Common myeloid progenitor, CD34-positive (primary cell): ENCODE measurements at regions not wholly inside any gene's neighbourhood (a gene's known extent, or its start where the extent isn't known, plus 50 kb on each side); places are given as distances from the start of the nearest gene placed in this dataset.
"Not testable (repeated sequence)": the region's sequence is repeated elsewhere in the genome, so short reads cannot be mapped to it uniquely, and the experiment has no call there.

Experiments used
- CTCF ChIA-PET: fragments of 350-600 bp; sonication (Branson Sonifier 250); formaldehyde crosslinking; loops from one replicate; lab custom pipeline; 2021; ENCODE audit warnings: antibody characterized with exemption; lab: Charles Lee
- POLR2A ChIA-PET: fragments of 350-600 bp; sonication (Branson Sonifier 250); formaldehyde crosslinking; loops from one replicate; lab custom pipeline; 2021; ENCODE audit warnings: antibody characterized with exemption; lab: Charles Lee
- DNase-seq, 3 donors: peaks; one replicate each; pipeline versions ENCODE4 v3.0.0 to v3.0.0-alpha.2; 2013
- H3K27ac ChIP-seq, 2 experiments: 1 replicate in 1 of 2; 2 replicates in 1 of 2; pipeline ENCODE4 v1.7.0; 2013; ENCODE audit warnings: inconsistent platforms in 2 of 2, low read length in 2 of 2, mild to moderate bottlenecking in 2 of 2, low read depth in 1 of 2, moderate library complexity in 1 of 2; ENCODE audit not compliant: severe bottlenecking in 2 of 2, insufficient read depth in 1 of 2, poor library complexity in 1 of 2
- H3K27me3 ChIP-seq, 5 experiments: replicated peaks in 2 of 5; 1 replicate in 3 of 5; 2 replicates in 2 of 5; pipeline versions ENCODE4 v1.6.1 to v1.7.0; 2013; ENCODE audit warnings: low read length in 4 of 5, mild to moderate bottlenecking in 2 of 5, moderate library complexity in 2 of 5, inconsistent platforms in 1 of 5; ENCODE audit not compliant: insufficient read depth in 5 of 5, control insufficient read depth in 4 of 5
- H3K36me3 ChIP-seq, 4 experiments: 1 replicate in 2 of 4; 2 replicates in 2 of 4; pipeline versions ENCODE4 v1.6.1 to v1.7.0; 2013; ENCODE audit warnings: low read length in 3 of 4, control low read depth in 1 of 4, mild to moderate bottlenecking in 1 of 4; ENCODE audit not compliant: control insufficient read depth in 4 of 4, insufficient read depth in 4 of 4
- H3K4me1 ChIP-seq, 4 experiments: 1 replicate in 3 of 4; 2 replicates in 1 of 4; pipeline versions ENCODE4 v1.6.1 to v1.7.1; 2013; ENCODE audit warnings: low read length in 3 of 4, mild to moderate bottlenecking in 3 of 4, control low read depth in 1 of 4, inconsistent platforms in 1 of 4, moderate library complexity in 1 of 4; ENCODE audit not compliant: control insufficient read depth in 4 of 4, insufficient read depth in 4 of 4; ENCODE audit errors: control extremely low read depth in 1 of 4
- H3K4me3 ChIP-seq, 7 experiments: 1 replicate in 4 of 7; 2 replicates in 3 of 7; pipeline versions ENCODE4 v1.5.1 to v1.7.0; 2013; ENCODE audit warnings: mild to moderate bottlenecking in 7 of 7, low read length in 6 of 7, moderate library complexity in 6 of 7, inconsistent platforms in 2 of 7, low read depth in 2 of 7, control low read depth in 1 of 7; ENCODE audit not compliant: insufficient read depth in 4 of 7, control insufficient read depth in 1 of 7; ENCODE audit errors: extremely low read depth in 1 of 7
- H3K9me3 ChIP-seq, 5 experiments: 1 replicate in 4 of 5; 2 replicates in 1 of 5; pipeline versions ENCODE4 v1.6.1 to v1.7.1; 2013; ENCODE audit warnings: low read length in 4 of 5, mild to moderate bottlenecking in 2 of 5, inconsistent platforms in 1 of 5, low read depth in 1 of 5, moderate library complexity in 1 of 5; ENCODE audit not compliant: control insufficient read depth in 4 of 5, insufficient read depth in 2 of 5; ENCODE audit errors: control extremely low read depth in 1 of 5
- WGBS: methylation state at CpG from one replicate; pipeline ENCODE4 v1.1.5; 2013; ENCODE audit not compliant: insufficient coverage; 5-methylcytosine and 5-hydroxymethylcytosine counted together

DNA sequence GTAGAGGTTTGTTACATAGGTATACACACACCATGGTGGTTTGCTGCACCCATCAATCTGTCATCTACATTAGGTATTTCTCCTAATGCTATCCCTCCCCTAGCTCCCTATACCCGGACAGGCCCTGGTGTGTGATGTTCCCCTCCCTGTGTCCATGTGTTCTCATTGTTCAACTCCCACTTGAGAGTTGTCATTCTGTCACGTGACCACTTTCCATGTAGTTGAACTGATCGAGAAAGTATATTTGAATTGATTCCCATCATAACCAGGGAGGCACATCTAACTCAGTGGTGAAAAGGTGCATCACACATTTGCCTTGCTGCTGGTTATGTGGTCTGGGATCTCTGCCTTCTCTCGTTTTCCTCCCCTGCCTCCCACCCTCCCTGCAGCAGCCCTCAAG is 491.4 kb downstream of the NTRK2 start:
- H3K27me3 ChIP-seq, H3K4me1 ChIP-seq, POLR2A ChIA-PET, CTCF ChIA-PET, H3K27ac ChIP-seq, H3K36me3 ChIP-seq, H3K4me3 ChIP-seq, DNase-seq, H3K9me3 ChIP-seq: not testable (repeated sequence)
- no CpG with 5 or more reads among the region's 4 CpGs for WGBS

GRCh38 chr9:85158512-85158911 is 489.0 kb downstream of the NTRK2 start:
- no peak overlapping the region for H3K4me3 ChIP-seq
- peaks cover 0 to 7% (median 3%) of the 10 kb centered on the region in 5 experiments for H3K27me3 ChIP-seq
- DNase-seq = no peak
- ChIA-PET POLR2A (no interaction called here), CTCF (no interaction called here)
- no peaks in the 10 kb centered on the region for H3K36me3 ChIP-seq
- no peaks in the 10 kb centered on the region for H3K4me1 ChIP-seq
- peaks cover 0 to 4% (median 0%) of the 10 kb centered on the region in 5 experiments for H3K9me3 ChIP-seq
- H3K27ac ChIP-seq = no peak overlapping the region

GRCh38 chr9:85157772-85158171 is 488.2 kb downstream of the NTRK2 start:
- no peaks in the 10 kb centered on the region for H3K36me3 ChIP-seq
- DNase-seq = no peak
- 100% methylated on average over 1 of the region's 6 CpGs for WGBS
- H3K4me1 ChIP-seq = no peaks in the 10 kb centered on the region
- peaks cover 0 to 7% (median 3%) of the 10 kb centered on the region in 5 experiments for H3K27me3 ChIP-seq
- H3K4me3 ChIP-seq = no peak overlapping the region
- ChIA-PET POLR2A (no interaction called here), CTCF (interaction anchor here (1.2 kb wide), 1 partner anchor 38 kb away, joined by 3 read pairs; no protein-coding TSS in a partner anchor)
- H3K27ac ChIP-seq = no peak overlapping the region
- peaks cover 0 to 4% (median 0%) of the 10 kb centered on the region in 5 experiments for H3K9me3 ChIP-seq

GRCh38 chr9:85156652-85157051 is 487.1 kb downstream of the NTRK2 start:
- Histone ChIP-seq H3K27me3 (peaks cover 0 to 7% (median 3%) of the 10 kb centered on the region in 5 experiments), H3K4me3 (no peak overlapping the region), H3K27ac (no peak overlapping the region), H3K36me3 (no peaks in the 10 kb centered on the region), H3K4me1 (no peaks in the 10 kb centered on the region), H3K9me3 (no peaks in the 10 kb centered on the region)
- DNase-seq = no peak
- ChIA-PET CTCF (interaction anchor here (1.5 kb wide), 1 partner anchor 12 kb away, joined by 4 read pairs; no protein-coding TSS in a partner anchor), POLR2A (no interaction called here)
- WGBS = 88% methylated on average over 2 of the region's 2 CpGs

DNA sequence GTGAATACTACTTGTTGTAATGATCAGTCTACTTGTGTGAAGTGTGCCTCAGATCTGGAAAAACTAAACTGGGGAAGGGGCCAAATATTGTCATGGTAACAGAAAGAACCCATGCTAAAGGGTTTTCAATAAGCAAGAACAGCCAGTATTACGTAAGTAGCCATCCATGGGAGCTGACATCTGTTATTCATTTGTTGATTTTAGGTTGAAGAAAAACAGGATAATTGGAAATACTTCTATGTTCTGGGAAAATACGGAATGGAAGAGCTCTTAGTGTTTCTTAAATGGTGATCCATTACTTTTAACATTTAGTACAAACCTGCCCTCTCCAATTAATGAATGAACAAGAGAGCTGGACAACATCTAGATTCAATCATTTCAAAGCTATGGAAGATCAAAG is 485.8 kb downstream of the NTRK2 start:
- Histone ChIP-seq H3K36me3 (no peaks in the 10 kb centered on the region), H3K9me3 (no peaks in the 10 kb centered on the region), H3K4me3 (no peak overlapping the region), H3K27ac (no peak overlapping the region), H3K4me1 (no peaks in the 10 kb centered on the region), H3K27me3 (peaks cover 0 to 7% (median 4%) of the 10 kb centered on the region in 5 experiments)
- CTCF ChIA-PET = interaction anchor here (1.5 kb wide), 1 partner anchor 11 kb away, joined by 4 read pairs; no protein-coding TSS in a partner anchor
- DNase-seq = no peak
- POLR2A ChIA-PET = no interaction called here
- 100% methylated on average over 1 of the region's 2 CpGs for WGBS

GRCh38 chr9:85151741-85152140 is 482.2 kb downstream of the NTRK2 start:
- no peaks in the 10 kb centered on the region for H3K4me1 ChIP-seq
- H3K27ac ChIP-seq = no peak overlapping the region
- no peaks in the 10 kb centered on the region for H3K9me3 ChIP-seq
- WGBS = 95% methylated on average over 4 of the region's 5 CpGs
- POLR2A ChIA-PET = no interaction called here
- peaks cover 0 to 9% (median 4%) of the 10 kb centered on the region in 5 experiments for H3K27me3 ChIP-seq
- CTCF ChIA-PET = no interaction called here
- no peak overlapping the region for H3K4me3 ChIP-seq
- H3K36me3 ChIP-seq = no peaks in the 10 kb centered on the region
- no peak for DNase-seq

DNA sequence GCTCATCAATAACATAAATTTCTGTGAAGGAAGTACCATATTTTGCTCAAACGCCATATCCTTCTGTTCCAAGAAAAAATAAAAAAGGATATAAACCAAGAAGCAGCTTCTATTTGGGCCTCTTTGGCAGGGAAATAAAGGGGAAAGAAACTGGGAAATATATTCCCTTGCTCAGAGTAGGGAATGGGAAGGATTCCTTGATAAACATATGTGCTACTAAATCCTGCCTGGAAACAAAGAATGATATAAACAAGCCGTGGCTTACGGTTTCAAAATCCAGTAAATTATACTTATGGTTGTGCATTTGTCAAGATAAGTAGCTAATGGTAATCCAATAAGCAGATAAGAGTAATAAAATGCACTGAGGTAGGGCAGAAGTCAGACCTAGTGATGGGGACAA is 481.6 kb downstream of the NTRK2 start:
- DNase-seq = no peak
- ChIA-PET POLR2A (no interaction called here), CTCF (interaction anchor here (1.4 kb wide), 1 partner anchor 10 kb away, joined by 5 read pairs; no protein-coding TSS in a partner anchor)
- Histone ChIP-seq H3K4me1 (no peaks in the 10 kb centered on the region), H3K4me3 (no peak overlapping the region), H3K27me3 (peaks cover 0 to 7% (median 4%) of the 10 kb centered on the region in 5 experiments), H3K27ac (no peak overlapping the region), H3K36me3 (no peaks in the 10 kb centered on the region), H3K9me3 (no peaks in the 10 kb centered on the region)
- WGBS = 80% methylated on average over 2 of the region's 3 CpGs
